Colonic mucosa (tissue), 4 donors: ENCODE measurements at regions not wholly inside any gene's neighbourhood (a gene's known extent, or its start where the extent isn't known, plus 50 kb on each side); places are given as distances from the start of the nearest gene placed in this dataset.

ENCODE experiments used
- DNase-seq: peaks from one replicate; pipeline ENCODE4 v3.0.0-alpha.2; 2020
- H3K27ac ChIP-seq: fragments of 200-600 bp; one replicate; pipeline ENCODE4 v1.8.0; 2021
- H3K27me3 ChIP-seq: fragments of 200-600 bp; one replicate; pipeline ENCODE4 v1.8.0; 2021
- H3K36me3 ChIP-seq: fragments of 200-600 bp; one replicate; pipeline ENCODE4 v1.8.0; 2021
- H3K4me1 ChIP-seq: fragments of 200-600 bp; one replicate; pipeline ENCODE4 v1.8.0; 2021; ENCODE audit warnings: mild to moderate bottlenecking
- H3K4me3 ChIP-seq: fragments of 200-600 bp; one replicate; pipeline ENCODE4 v1.8.0; 2021
- H3K9ac ChIP-seq, 2 donors: one replicate each; pipeline ENCODE4 v1.7.0; 2013; ENCODE audit warnings: control low read depth in 2 of 2, low read depth in 2 of 2, low read length in 2 of 2
- H3K9me3 ChIP-seq: fragments of 200-600 bp; one replicate; pipeline ENCODE4 v1.8.0; 2021
- intact Hi-C: fragments of 100-400 bp; cut with DNase I; formaldehyde crosslinking; loops from one replicate; pipeline ENCODE4 v1.14.1; 2022
- TF ChIP-seq, protein P1 (sequence below): fragments of 200-600 bp; IDR thresholded peaks from one replicate; pipeline ENCODE4 v1.8.0; 2022; ENCODE audit warnings: antibody characterized with exemption, mild to moderate bottlenecking
- donor health status: healthy.
- donor health status: DM: no; HTN: no; CAD: no.
- donor health status: DM: no; HTN: no; CAD: no.

- H3K27ac ChIP-seq = no peak overlapping the region
- no peaks in the 10 kb centered on the region for H3K4me1 ChIP-seq
- intact Hi-C loops = no loop called here
These were observed 674.0 kb downstream of the PLCL1 start for GRCh38 chr2:198478361-198478760.

GRCh38 chr2:198476007-198476406, 671.6 kb downstream of the PLCL1 start:
- Histone ChIP-seq H3K27ac (no peak overlapping the region), H3K36me3 (no peaks in the 10 kb centered on the region), H3K4me1 (no peaks in the 10 kb centered on the region), H3K27me3 (no peaks in the 10 kb centered on the region), H3K9me3 (no peaks in the 10 kb centered on the region), H3K9ac (no peak overlapping the region), H3K4me3 (no peak overlapping the region)
- TF ChIP-seq, protein P1, sequence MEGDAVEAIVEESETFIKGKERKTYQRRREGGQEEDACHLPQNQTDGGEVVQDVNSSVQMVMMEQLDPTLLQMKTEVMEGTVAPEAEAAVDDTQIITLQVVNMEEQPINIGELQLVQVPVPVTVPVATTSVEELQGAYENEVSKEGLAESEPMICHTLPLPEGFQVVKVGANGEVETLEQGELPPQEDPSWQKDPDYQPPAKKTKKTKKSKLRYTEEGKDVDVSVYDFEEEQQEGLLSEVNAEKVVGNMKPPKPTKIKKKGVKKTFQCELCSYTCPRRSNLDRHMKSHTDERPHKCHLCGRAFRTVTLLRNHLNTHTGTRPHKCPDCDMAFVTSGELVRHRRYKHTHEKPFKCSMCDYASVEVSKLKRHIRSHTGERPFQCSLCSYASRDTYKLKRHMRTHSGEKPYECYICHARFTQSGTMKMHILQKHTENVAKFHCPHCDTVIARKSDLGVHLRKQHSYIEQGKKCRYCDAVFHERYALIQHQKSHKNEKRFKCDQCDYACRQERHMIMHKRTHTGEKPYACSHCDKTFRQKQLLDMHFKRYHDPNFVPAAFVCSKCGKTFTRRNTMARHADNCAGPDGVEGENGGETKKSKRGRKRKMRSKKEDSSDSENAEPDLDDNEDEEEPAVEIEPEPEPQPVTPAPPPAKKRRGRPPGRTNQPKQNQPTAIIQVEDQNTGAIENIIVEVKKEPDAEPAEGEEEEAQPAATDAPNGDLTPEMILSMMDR = no peak
- no peak for DNase-seq
- intact Hi-C loops = no loop called here

More at GRCh38 chr2:198478361-198478760, 674.0 kb downstream of the PLCL1 start:
- Histone ChIP-seq H3K9me3 (no peaks in the 10 kb centered on the region), H3K4me3 (no peak overlapping the region), H3K9ac (no peak overlapping the region), H3K36me3 (no peaks in the 10 kb centered on the region), H3K27me3 (no peaks in the 10 kb centered on the region)
- TF ChIP-seq, protein P1 = no peak
- no peak for DNase-seq

GRCh38 chr2:198471291-198471690, 666.9 kb downstream of the PLCL1 start:
- Histone ChIP-seq H3K4me1 (no peaks in the 10 kb centered on the region), H3K27ac (no peak overlapping the region), H3K9me3 (no peaks in the 10 kb centered on the region), H3K27me3 (no peaks in the 10 kb centered on the region), H3K36me3 (no peaks in the 10 kb centered on the region), H3K4me3 (no peak overlapping the region), H3K9ac (no peak overlapping the region)
- intact Hi-C loops = no loop called here
- TF ChIP-seq, protein P1 = peak; percentile 29
- DNase-seq = peak; percentile 22

DNA sequence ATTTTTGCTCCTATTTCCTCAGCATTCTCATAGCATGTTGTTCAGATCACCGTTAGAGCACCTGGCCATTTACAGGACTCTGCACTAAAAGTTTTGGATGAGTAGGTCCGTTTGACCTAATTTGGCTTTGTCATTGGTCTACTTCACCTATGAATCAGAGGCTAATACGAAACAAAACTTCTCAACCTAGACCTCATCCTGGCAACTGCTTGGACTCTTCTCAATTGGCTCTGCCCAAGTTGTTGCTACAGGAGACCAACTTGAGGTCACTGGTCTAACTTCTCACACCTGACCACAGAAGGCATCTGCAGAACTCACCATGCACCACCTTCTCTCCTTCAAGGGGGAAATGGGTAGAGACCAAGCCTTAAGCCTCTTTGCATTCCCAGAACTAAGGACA, 663.7 kb downstream of the PLCL1 start:
- intact Hi-C loops = no loop called here
- Histone ChIP-seq H3K9ac (no peak overlapping the region), H3K27ac (no peak overlapping the region), H3K27me3 (no peaks in the 10 kb centered on the region), H3K9me3 (no peaks in the 10 kb centered on the region), H3K4me1 (no peaks in the 10 kb centered on the region), H3K4me3 (no peak overlapping the region), H3K36me3 (no peaks in the 10 kb centered on the region)
- TF ChIP-seq, protein P1 = no peak
- DNase-seq = no peak

DNA sequence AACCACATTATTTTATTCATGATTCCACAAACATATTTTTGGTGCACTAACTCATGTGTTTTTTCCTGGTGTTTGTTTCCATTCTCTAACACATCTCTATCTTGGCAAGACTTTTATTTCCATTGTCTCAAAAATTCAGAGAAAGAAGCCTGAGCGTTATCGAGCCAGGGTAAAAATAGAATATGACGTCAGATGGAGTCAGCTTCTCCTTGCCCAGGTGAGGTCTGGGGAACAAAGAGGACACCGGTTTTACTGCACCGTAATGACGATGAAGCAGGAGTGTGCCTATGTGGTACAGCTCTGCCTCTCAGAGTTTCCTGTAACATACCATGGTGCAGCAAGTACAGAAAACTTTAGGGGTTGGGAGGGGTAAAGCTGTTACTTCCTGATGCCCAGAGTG, 661.6 kb downstream of the PLCL1 start:
- Histone ChIP-seq H3K9ac (no peak overlapping the region), H3K27me3 (no peaks in the 10 kb centered on the region), H3K4me3 (no peak overlapping the region), H3K4me1 (no peaks in the 10 kb centered on the region), H3K27ac (no peak overlapping the region), H3K36me3 (no peaks in the 10 kb centered on the region), H3K9me3 (no peaks in the 10 kb centered on the region)
- TF ChIP-seq, protein P1 = no peak
- no peak for DNase-seq
- intact Hi-C loops = no loop called here

GRCh38 chr2:198456418-198456817, 652.0 kb downstream of the PLCL1 start:
- H3K36me3 ChIP-seq = no peaks in the 10 kb centered on the region
- TF ChIP-seq, protein P1 = no peak
- no peak overlapping the region for H3K27ac ChIP-seq
- H3K9ac ChIP-seq = no peak overlapping the region
- no peak overlapping the region for H3K4me3 ChIP-seq
- no peaks in the 10 kb centered on the region for H3K9me3 ChIP-seq
- H3K4me1 ChIP-seq = no peaks in the 10 kb centered on the region
- no peak for DNase-seq
- intact Hi-C loops = no loop called here
- no peaks in the 10 kb centered on the region for H3K27me3 ChIP-seq
